ENCODE measurements at regions not wholly inside any gene's neighbourhood (a gene's known extent, or its start where the extent isn't known, plus 50 kb on each side); places are given as distances from the start of the nearest gene placed in this dataset.
A peak's percentile ranks its signal among the peaks of the same experiment; 100 is the strongest.

DNA sequence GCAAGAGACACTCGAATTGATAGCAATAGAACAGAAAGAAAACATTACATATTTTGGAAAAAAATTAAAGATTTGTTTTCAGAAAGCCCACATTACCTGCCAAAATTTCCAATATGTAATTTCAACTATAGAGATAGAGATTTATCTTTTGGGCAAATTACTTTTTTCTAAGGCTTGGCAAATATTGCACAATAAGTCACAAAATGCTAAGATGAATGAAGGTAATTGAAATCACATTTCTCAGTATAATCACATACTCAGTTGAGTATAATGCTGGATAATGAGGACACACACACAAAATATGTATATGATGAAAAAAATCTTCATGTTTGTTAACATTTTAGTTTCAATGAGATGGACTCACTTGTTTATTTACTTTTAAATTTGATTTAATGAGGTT, 189.2 kb upstream of the STXBP6 start:
- in situ Hi-C loops (cut with MboI; ENCODE audit: low pct_unique_long_range_greater_than_20kb, low sequenced_read_pairs) = no loop called here
- no peak for DNase-seq

DNA sequence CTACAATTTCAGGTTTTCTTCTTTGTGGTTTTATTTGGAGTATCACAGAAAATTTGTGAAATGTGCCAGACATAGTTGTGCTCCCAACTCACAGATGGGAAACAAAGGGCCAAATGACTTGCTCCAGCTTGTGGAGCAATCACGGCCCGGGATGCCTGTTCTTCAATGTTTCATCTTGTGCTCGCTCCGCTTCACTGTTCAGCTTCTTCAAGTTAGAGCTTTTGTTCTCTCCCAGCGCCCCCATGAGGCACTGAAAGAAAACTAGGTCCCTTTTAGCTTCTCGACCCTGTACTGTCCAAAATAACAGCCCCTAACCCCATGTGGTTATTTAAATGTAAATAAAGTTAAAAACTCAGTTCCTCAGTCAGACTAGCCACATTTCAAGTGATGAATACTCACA, 187.9 kb upstream of the STXBP6 start:
- DNase-seq = peak; percentile 3
- in situ Hi-C loops (cut with MboI; ENCODE audit: low pct_unique_long_range_greater_than_20kb, low sequenced_read_pairs) = no loop called here

- in situ Hi-C loops (cut with MboI; ENCODE audit: low pct_unique_long_range_greater_than_20kb, low sequenced_read_pairs) = no loop called here
- DNase-seq = no peak
Observed at GRCh38 chr14:25233613-25234012, 183.7 kb upstream of the STXBP6 start.

GRCh38 chr14:25231004-25231403, 181.1 kb upstream of the STXBP6 start:
- in situ Hi-C loops (cut with MboI; ENCODE audit: low pct_unique_long_range_greater_than_20kb, low sequenced_read_pairs) = no loop called here
- DNase-seq = no peak

- in situ Hi-C loops (cut with MboI; ENCODE audit: low pct_unique_long_range_greater_than_20kb, low sequenced_read_pairs) = no loop called here
- DNase-seq = no peak
Observed at GRCh38 chr14:25226214-25226613, 176.3 kb upstream of the STXBP6 start.

- in situ Hi-C loops (cut with MboI; ENCODE audit: low pct_unique_long_range_greater_than_20kb, low sequenced_read_pairs) = no loop called here
- DNase-seq = no peak
Observed at GRCh38 chr14:25222256-25222655, 172.3 kb upstream of the STXBP6 start.

- in situ Hi-C loops (cut with MboI; ENCODE audit: low pct_unique_long_range_greater_than_20kb, low sequenced_read_pairs) = no loop called here
- DNase-seq = no peak
Observed at GRCh38 chr14:25220514-25220913, 170.6 kb upstream of the STXBP6 start.

GRCh38 chr14:25215607-25216006, 165.7 kb upstream of the STXBP6 start:
- in situ Hi-C loops (cut with MboI; ENCODE audit: low pct_unique_long_range_greater_than_20kb, low sequenced_read_pairs) = no loop called here

GRCh38 chr14:25197885-25198284, 147.9 kb upstream of the STXBP6 start:
- in situ Hi-C loops (cut with MboI; ENCODE audit: low pct_unique_long_range_greater_than_20kb, low sequenced_read_pairs) = no loop called here

More at GRCh38 chr14:25215607-25216006, 165.7 kb upstream of the STXBP6 start:
- no peak for DNase-seq

GRCh38 chr14:25180221-25180620, 130.3 kb upstream of the STXBP6 start:
- DNase-seq = no peak
- in situ Hi-C loops (cut with MboI; ENCODE audit: low pct_unique_long_range_greater_than_20kb, low sequenced_read_pairs) = no loop called here

More at GRCh38 chr14:25197885-25198284, 147.9 kb upstream of the STXBP6 start:
- no peak for DNase-seq

GRCh38 chr14:25178255-25178654, 128.3 kb upstream of the STXBP6 start:
- in situ Hi-C loops (cut with MboI; ENCODE audit: low pct_unique_long_range_greater_than_20kb, low sequenced_read_pairs) = no loop called here
- no peak for DNase-seq

DNA sequence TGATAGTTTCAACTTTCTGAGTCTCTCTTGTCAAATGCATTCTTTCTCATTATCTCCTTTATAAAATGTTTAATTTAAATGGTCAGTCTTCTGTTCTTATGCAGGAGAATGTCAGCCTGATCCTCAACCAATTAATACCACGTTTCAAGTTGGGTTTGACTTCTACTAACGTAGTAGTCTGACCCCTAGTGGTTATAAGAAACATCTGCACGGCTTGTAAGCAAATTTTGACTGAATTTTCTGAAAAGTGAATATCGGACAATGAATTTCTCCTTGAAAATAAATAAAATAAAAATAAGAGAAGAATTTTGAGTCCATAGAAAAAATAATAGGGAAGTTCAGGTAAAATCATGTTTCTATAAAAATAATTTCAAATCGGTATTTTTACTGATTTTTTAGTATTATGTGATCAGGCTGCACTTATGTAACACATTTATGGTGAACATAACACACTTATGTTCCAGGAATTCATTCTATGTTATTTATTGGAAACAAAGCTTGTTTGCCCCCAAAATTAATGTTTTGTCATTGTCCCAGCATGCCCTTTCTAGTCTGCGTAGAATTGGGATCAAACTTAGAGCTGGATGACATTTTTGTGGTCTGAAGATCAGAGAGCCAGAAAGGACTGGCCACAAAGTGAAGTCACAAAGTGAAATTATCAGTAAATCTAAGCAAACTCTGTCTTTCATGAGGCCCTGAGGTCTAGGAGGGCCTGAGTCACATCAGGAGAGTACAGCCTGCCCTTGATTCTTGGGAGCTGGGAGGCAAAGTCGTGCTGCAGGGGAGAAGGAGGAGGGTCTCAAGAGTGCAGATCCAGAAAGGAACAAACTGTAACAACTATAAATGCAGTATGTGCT, 101.2 kb upstream of the STXBP6 start:
- in situ Hi-C loops (cut with MboI; ENCODE audit: low pct_unique_long_range_greater_than_20kb, low sequenced_read_pairs) = no loop called here
- peak; percentile 20 for DNase-seq

- no peak for DNase-seq
- in situ Hi-C loops (cut with MboI; ENCODE audit: low pct_unique_long_range_greater_than_20kb, low sequenced_read_pairs) = no loop called here
Observed at GRCh38 chr14:25150401-25150800, 100.5 kb upstream of the STXBP6 start.

GRCh38 chr14:25140411-25140810, 90.5 kb upstream of the STXBP6 start:
- in situ Hi-C loops (cut with MboI; ENCODE audit: low pct_unique_long_range_greater_than_20kb, low sequenced_read_pairs) = no loop called here
- DNase-seq = no peak

- in situ Hi-C loops (cut with MboI; ENCODE audit: low pct_unique_long_range_greater_than_20kb, low sequenced_read_pairs) = no loop called here
- no peak for DNase-seq
Observed at GRCh38 chr14:25136811-25137210, 86.9 kb upstream of the STXBP6 start.

DNA sequence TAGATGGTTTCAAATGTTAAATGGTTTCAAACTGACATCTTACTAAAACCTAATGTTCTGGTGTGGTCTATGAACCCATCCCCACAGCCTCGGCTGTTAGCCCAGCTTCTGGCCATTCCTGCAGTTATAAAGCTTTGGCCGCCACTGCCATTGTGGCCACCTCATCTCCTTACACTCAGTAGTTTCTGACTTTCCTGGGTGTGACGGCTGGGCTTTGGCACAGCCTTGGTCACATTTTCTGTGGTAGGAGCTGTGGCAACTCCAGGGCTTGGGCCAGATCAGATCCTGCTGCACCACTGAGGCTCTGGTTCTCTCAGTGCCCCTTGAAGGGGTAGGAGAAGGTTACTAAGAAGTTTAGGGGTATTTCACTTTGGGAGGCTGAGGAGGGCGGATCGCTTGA, 84.2 kb upstream of the STXBP6 start:
- in situ Hi-C loops (cut with MboI; ENCODE audit: low pct_unique_long_range_greater_than_20kb, low sequenced_read_pairs) = no loop called here

DNA sequence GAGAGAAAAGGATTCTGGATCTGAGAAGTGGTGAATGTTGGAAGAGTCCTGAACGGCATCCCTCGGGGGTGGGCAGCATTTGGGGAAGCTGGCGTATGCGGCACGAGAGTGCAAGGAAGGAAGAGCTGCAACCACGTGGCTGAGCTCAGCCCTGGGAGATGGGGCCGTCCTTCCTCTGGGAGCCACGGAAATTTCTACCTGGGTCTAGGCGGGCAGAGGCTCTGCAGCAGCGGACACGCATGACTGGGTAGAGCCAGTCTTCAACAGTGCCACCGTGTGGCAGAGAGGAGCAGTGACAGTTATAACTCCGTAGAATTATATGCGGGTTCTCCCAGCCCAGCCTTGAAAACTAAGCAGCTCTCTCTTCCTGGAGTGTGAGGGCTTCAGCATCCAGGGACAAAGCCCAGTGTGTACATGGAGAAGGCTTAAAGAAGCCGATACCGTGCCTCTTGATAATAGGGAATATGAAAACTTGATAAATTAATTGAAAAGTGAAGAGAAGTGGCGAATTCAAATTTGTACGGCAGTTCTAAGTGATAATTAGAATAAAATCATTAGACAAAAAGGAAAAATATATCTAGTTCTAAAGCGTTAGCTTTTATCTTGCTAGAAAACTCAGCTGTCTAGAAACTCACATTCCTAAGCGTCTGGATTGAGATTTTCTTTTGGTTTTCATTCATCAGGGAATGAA, 82.9 kb upstream of the STXBP6 start:
- peak; percentile 48 for DNase-seq
- in situ Hi-C loops (cut with MboI; ENCODE audit: low pct_unique_long_range_greater_than_20kb, low sequenced_read_pairs) = no loop called here

More for the DNA sequence above, 84.2 kb upstream of the STXBP6 start:
- no peak for DNase-seq

DNA sequence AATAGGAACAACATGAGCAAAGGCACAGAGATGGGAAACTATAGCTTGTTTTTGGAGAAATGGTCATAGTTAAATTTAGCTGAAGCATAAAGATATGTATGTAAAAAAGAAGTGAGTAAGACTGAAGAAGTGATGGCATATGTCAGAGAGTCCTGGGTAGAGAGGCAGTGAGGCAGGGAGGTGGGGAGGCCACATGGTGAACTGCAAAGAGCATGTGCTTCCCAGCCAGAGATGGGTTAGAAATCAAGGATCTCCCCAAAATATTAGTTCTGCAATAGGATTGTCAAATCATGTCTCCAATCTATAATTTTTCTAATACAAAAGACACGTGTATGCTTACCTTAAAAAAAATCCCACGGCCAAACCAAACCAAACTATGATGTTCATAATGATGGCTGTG, 82.1 kb upstream of the STXBP6 start:
- in situ Hi-C loops (cut with MboI; ENCODE audit: low pct_unique_long_range_greater_than_20kb, low sequenced_read_pairs) = no loop called here
- no peak for DNase-seq

GRCh38 chr14:25122843-25123242, 72.9 kb upstream of the STXBP6 start:
- in situ Hi-C loops (cut with MboI; ENCODE audit: low pct_unique_long_range_greater_than_20kb, low sequenced_read_pairs) = no loop called here
- DNase-seq = no peak

DNA sequence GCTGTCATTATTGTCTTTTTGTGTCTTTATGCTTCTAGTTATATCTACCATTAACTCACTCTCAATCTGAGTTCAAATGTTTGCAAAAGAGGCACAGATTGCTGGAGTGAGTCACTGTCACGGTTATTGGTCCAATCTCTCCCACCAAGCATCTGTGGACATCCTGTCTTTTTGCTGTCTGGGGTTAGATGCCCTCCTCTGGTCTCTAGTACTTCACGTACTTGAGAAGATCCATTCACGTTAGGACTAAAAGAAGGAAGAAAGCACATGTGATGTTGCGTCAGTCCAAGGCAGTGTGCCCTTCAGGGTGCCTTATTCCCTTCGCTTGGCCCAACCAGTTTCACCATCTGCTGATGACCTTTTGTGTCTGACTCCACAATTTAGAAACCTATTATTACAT, 72.3 kb upstream of the STXBP6 start:
- DNase-seq = no peak
- in situ Hi-C loops (cut with MboI; ENCODE audit: low pct_unique_long_range_greater_than_20kb, low sequenced_read_pairs) = no loop called here

Measured in KBM-7 (cell line).